Colonic mucosa (tissue), 4 donors: ENCODE measurements at regions not wholly inside any gene's neighbourhood (a gene's known extent, or its start where the extent isn't known, plus 50 kb on each side); places are given as distances from the start of the nearest gene placed in this dataset.

Experiments
- DNase-seq: peaks from one replicate; pipeline ENCODE4 v3.0.0-alpha.2; 2020
- H3K27ac ChIP-seq: fragments of 200-600 bp; one replicate; pipeline ENCODE4 v1.8.0; 2021
- H3K27me3 ChIP-seq: fragments of 200-600 bp; one replicate; pipeline ENCODE4 v1.8.0; 2021
- H3K36me3 ChIP-seq: fragments of 200-600 bp; one replicate; pipeline ENCODE4 v1.8.0; 2021
- H3K4me1 ChIP-seq: fragments of 200-600 bp; one replicate; pipeline ENCODE4 v1.8.0; 2021; ENCODE audit warnings: mild to moderate bottlenecking
- H3K4me3 ChIP-seq: fragments of 200-600 bp; one replicate; pipeline ENCODE4 v1.8.0; 2021
- H3K9ac ChIP-seq, 2 donors: one replicate each; pipeline ENCODE4 v1.7.0; 2013; ENCODE audit warnings: control low read depth in 2 of 2, low read depth in 2 of 2, low read length in 2 of 2
- H3K9me3 ChIP-seq: fragments of 200-600 bp; one replicate; pipeline ENCODE4 v1.8.0; 2021
- CTCF ChIP-seq: fragments of 200-600 bp; IDR thresholded peaks from one replicate; pipeline ENCODE4 v1.8.0; 2022; ENCODE audit warnings: antibody characterized with exemption, mild to moderate bottlenecking
- intact Hi-C: fragments of 100-400 bp; cut with DNase I; formaldehyde crosslinking; loops from one replicate; pipeline ENCODE4 v1.14.1; 2022
- donor health status: healthy.
- donor health status: DM: no; HTN: no; CAD: no.
- donor health status: DM: no; HTN: no; CAD: no.

- H3K27me3 ChIP-seq, result no peaks in the 10 kb centered on the region
- no peak for TF ChIP-seq CTCF
- no peak for DNase-seq
- no peaks in the 10 kb centered on the region for H3K36me3 ChIP-seq
- H3K9me3 ChIP-seq, result no peaks in the 10 kb centered on the region
- H3K27ac ChIP-seq, result no peak overlapping the region
- no peak overlapping the region for H3K4me3 ChIP-seq
- intact Hi-C loops, result no loop called here
- H3K4me1 ChIP-seq, result no peaks in the 10 kb centered on the region
- no peak overlapping the region for H3K9ac ChIP-seq
Measured at GRCh38 chr5:3036041-3036788, 284.7 kb upstream of the IRX2 start.

GRCh38 chr5:3035452-3035851 is 284.0 kb upstream of the IRX2 start:
- H3K9me3 ChIP-seq, result no peaks in the 10 kb centered on the region
- H3K27ac ChIP-seq, result no peak overlapping the region
- intact Hi-C loops, result no loop called here
- no peak overlapping the region for H3K9ac ChIP-seq
- no peaks in the 10 kb centered on the region for H3K27me3 ChIP-seq
- TF ChIP-seq CTCF, result no peak
- H3K4me1 ChIP-seq, result no peaks in the 10 kb centered on the region
- no peaks in the 10 kb centered on the region for H3K36me3 ChIP-seq
- no peak for DNase-seq
- no peak overlapping the region for H3K4me3 ChIP-seq

- Histone ChIP-seq H3K9me3 (no peaks in the 10 kb centered on the region), H3K36me3 (no peaks in the 10 kb centered on the region), H3K4me1 (no peaks in the 10 kb centered on the region), H3K9ac (no peak overlapping the region), H3K4me3 (no peak overlapping the region), H3K27me3 (no peaks in the 10 kb centered on the region), H3K27ac (no peak overlapping the region)
- no peak for TF ChIP-seq CTCF
- DNase-seq, result no peak
- intact Hi-C loops, result no loop called here
Measured at GRCh38 chr5:3034881-3035280, 283.4 kb upstream of the IRX2 start.

GRCh38 chr5:3034449-3034848 is 283.0 kb upstream of the IRX2 start:
- Histone ChIP-seq H3K9me3 (no peaks in the 10 kb centered on the region), H3K4me1 (no peaks in the 10 kb centered on the region), H3K4me3 (no peak overlapping the region), H3K27ac (no peak overlapping the region), H3K27me3 (no peaks in the 10 kb centered on the region), H3K9ac (no peak overlapping the region), H3K36me3 (no peaks in the 10 kb centered on the region)
- no peak for DNase-seq
- intact Hi-C loops, result no loop called here
- no peak for TF ChIP-seq CTCF

GRCh38 chr5:3033033-3033755 is 281.7 kb upstream of the IRX2 start:
- H3K4me1 ChIP-seq, result no peaks in the 10 kb centered on the region
- H3K9me3 ChIP-seq, result no peaks in the 10 kb centered on the region
- intact Hi-C loops, result no loop called here
- no peaks in the 10 kb centered on the region for H3K36me3 ChIP-seq
- H3K27ac ChIP-seq, result no peak overlapping the region
- no peak for DNase-seq
- no peak overlapping the region for H3K4me3 ChIP-seq
- no peak for TF ChIP-seq CTCF
- no peaks in the 10 kb centered on the region for H3K27me3 ChIP-seq
- no peak overlapping the region for H3K9ac ChIP-seq
